Epidermal melanocyte (primary cell): ENCODE measurements at regions not wholly inside any gene's neighbourhood (a gene's known extent, or its start where the extent isn't known, plus 50 kb on each side); places are given as distances from the start of the nearest gene placed in this dataset.

Source experiments
- DNase-seq: peaks from one replicate; pipeline ENCODE4 v3.0.0; 2011; ENCODE audit warnings: low spot score; ENCODE audit not compliant: insufficient read length

- DNase-seq, result no peak
Observed at GRCh38 chr16:65988024-65988595, 378.4 kb upstream of the CDH5 start.

- DNase-seq, result no peak
Observed at GRCh38 chr16:65984296-65984695, 382.2 kb upstream of the CDH5 start.

- no peak for DNase-seq
Observed at GRCh38 chr16:65981057-65981456, 385.4 kb upstream of the CDH5 start.

- DNase-seq, result no peak
Observed at GRCh38 chr16:65975049-65975708, 391.3 kb upstream of the CDH5 start.

GRCh38 chr16:65967376-65967775 is 399.1 kb upstream of the CDH5 start:
- no peak for DNase-seq

- DNase-seq, result no peak
Observed at GRCh38 chr16:65965628-65966027, 400.9 kb upstream of the CDH5 start.

GRCh38 chr16:65964752-65965151 is 401.7 kb upstream of the CDH5 start:
- no peak for DNase-seq

GRCh38 chr16:65961476-65962143 is 404.9 kb upstream of the CDH5 start:
- no peak for DNase-seq

- DNase-seq, result no peak
Observed at GRCh38 chr16:65959983-65960382, 406.5 kb upstream of the CDH5 start.

- no peak for DNase-seq
Observed at GRCh38 chr16:65958086-65958485, 408.4 kb upstream of the CDH5 start.

- no peak for DNase-seq
Observed at GRCh38 chr16:65956100-65956499, 410.4 kb upstream of the CDH5 start.

- DNase-seq, result no peak
Observed at GRCh38 chr16:65954446-65954845, 412.0 kb upstream of the CDH5 start.

GRCh38 chr16:65950211-65950610 is 416.3 kb upstream of the CDH5 start:
- DNase-seq, result no peak

GRCh38 chr16:65948361-65948760 is 418.1 kb upstream of the CDH5 start:
- DNase-seq, result no peak

GRCh38 chr16:65947951-65948350 is 418.5 kb upstream of the CDH5 start:
- no peak for DNase-seq

- no peak for DNase-seq
Observed at GRCh38 chr16:65945493-65945892, 421.0 kb upstream of the CDH5 start.

GRCh38 chr16:65944361-65944760 is 422.1 kb upstream of the CDH5 start:
- DNase-seq, result no peak

- no peak for DNase-seq
Observed at GRCh38 chr16:65940711-65941110, 425.8 kb upstream of the CDH5 start.

GRCh38 chr16:65938083-65938482 is 428.4 kb upstream of the CDH5 start:
- DNase-seq, result no peak

GRCh38 chr16:65937455-65937854 is 429.0 kb upstream of the CDH5 start:
- no peak for DNase-seq

- DNase-seq, result no peak
Observed at GRCh38 chr16:65936096-65936495, 430.4 kb upstream of the CDH5 start.

GRCh38 chr16:65934443-65934842 is 432.0 kb upstream of the CDH5 start:
- DNase-seq, result no peak

GRCh38 chr16:65933703-65934102 is 432.8 kb upstream of the CDH5 start:
- no peak for DNase-seq
